Fibroblast of the aortic adventitia (primary cell): ENCODE measurements at regions not wholly inside any gene's neighbourhood (a gene's known extent, or its start where the extent isn't known, plus 50 kb on each side); places are given as distances from the start of the nearest gene placed in this dataset.

Source experiments
- DNase-seq: peaks from one replicate; pipeline ENCODE4 v3.0.0-alpha.2; 2010; ENCODE audit warnings: low read depth
- H3K4me3 ChIP-seq: 2 replicates; pipeline ENCODE4 v1.5.1; 2011; ENCODE audit warnings: low read depth, mild to moderate bottlenecking, control low read depth, low read length, moderate library complexity
- CTCF ChIP-seq: IDR thresholded peaks from 2 replicates; pipeline ENCODE4 v1.5.1; 2011; ENCODE audit warnings: mild to moderate bottlenecking, low read length, control low read depth, inconsistent platforms; ENCODE audit not compliant: insufficient read depth

GRCh38 chr6:18600255-18600654 lies 213.1 kb downstream of the RNF144B start:
- no peak for TF ChIP-seq CTCF

DNA sequence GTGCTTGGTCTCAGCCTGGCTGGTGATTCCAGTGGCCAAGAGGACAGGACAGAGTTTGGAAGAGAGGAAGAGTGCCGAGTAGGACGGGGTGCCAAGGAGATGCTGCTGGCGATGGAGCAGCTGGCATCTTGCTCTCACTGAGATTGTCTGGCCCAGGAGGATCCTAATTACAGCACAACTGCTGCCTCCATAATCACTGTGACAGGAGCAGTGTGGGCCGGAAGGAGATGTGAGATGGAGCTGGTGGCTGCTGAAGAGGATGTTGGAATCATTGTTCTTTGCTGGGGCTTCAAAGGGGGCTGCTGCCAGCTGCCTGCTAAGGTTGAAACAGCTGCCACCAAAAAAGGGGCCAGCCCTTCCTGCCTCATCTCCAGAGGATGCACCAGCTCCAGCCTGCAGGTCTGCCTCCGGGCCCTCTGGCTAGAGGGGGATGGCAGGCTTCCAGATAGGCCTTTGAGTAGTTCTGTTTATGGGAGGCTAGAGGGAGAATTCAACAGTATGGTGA lies 214.4 kb downstream of the RNF144B start:
- DNase-seq = no peak
- no peak overlapping the region for H3K4me3 ChIP-seq
- TF ChIP-seq CTCF = no peak

More at GRCh38 chr6:18600255-18600654, 213.1 kb downstream of the RNF144B start:
- DNase-seq = no peak
- H3K4me3 ChIP-seq = no peak overlapping the region

DNA sequence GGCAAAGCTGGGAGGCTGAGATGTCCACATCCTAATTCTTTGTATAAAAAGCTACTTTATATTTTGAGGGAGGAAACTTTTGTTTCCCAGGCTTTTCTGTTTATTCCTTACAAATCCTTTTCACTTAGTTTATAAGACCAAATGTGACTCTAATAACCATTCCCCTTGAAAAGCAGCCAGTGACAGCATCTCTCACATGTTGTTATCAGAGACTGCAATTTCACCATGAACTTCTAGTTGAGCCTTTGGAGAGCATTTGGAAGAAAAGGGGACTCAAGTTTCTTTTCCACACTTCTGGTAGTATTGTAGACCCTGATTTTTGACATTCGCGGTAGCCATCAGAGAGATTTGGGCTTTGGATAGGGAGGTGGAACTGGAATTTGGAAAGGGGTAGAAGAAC lies 215.8 kb downstream of the RNF144B start:
- H3K4me3 ChIP-seq = no peak overlapping the region
- DNase-seq = no peak
- no peak for TF ChIP-seq CTCF

DNA sequence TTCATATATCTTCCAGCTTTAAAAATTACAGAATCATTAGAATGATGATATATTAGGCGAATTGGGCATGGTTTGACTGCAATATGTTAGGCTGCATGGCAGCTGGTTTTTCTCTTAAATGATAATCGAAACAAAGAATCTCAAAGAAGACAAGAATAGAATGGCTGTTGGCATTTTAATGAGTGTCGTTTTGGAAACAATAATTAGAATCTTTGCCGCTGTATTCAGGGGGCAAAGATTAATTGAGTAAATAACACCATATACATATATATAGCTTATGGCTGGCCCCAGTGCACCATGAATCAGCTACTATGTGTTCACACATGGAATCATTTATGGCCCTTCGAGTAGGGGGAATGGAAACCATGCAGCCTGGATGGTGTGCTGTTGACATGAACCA lies 216.2 kb downstream of the RNF144B start:
- no peak for TF ChIP-seq CTCF
- DNase-seq = no peak
- H3K4me3 ChIP-seq = no peak overlapping the region

DNA sequence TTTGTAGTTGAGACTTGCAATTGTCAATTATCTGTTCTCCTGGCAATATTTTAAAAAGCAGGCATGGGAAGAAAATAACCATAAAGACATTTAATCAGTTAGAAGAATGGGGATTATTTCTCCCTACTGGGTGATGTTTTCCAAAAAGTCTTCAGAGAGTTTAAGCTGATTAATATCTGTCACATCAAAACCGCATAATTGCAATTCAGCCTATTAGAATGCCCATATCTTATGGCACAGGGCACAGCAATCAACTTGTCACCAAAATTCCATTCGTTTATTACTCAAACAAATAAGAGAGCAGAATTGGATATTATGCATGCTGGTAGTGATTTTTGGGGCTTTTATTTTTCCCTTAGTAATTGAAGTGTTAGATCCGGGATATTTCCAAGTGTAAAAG lies 218.7 kb downstream of the RNF144B start:
- H3K4me3 ChIP-seq = no peak overlapping the region
- DNase-seq = no peak
- no peak for TF ChIP-seq CTCF

DNA sequence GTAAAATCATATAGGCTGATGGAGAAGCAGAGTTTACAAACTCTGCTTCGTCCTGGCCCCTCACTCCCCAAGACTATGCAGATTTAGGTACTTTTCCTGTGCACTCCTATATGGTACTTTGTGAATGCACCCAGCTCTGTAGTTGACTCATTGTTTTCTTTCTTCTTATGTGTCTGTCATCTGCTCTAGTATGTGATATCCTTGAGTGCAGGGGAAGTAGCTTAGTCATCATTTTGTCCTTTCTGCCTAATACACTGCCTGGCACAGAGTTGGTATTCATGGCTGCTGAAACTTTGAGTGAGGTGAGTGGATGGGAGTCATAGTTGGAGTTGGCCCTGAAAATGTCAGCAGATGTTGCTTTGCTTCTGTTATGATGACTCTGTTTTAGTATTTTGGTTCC lies 222.6 kb downstream of the RNF144B start:
- TF ChIP-seq CTCF = no peak
- no peak for DNase-seq
- H3K4me3 ChIP-seq = no peak overlapping the region

GRCh38 chr6:18613319-18613925 lies 226.3 kb downstream of the RNF144B start:
- no peak for TF ChIP-seq CTCF
- no peak for DNase-seq
- H3K4me3 ChIP-seq = no peak overlapping the region
